Ectodermal cell (in vitro differentiated cells): ENCODE measurements at regions not wholly inside any gene's neighbourhood (a gene's known extent, or its start where the extent isn't known, plus 50 kb on each side); places are given as distances from the start of the nearest gene placed in this dataset.
"Not testable (repeated sequence)": the region's sequence is repeated elsewhere in the genome, so short reads cannot be mapped to it uniquely, and the experiment has no call there.

Experiments used
- H3K27ac ChIP-seq: 2 replicates; pipeline ENCODE4 v1.7.0; 2013; ENCODE audit warnings: mild to moderate bottlenecking, low read depth, low read length; ENCODE audit not compliant: insufficient read depth, poor library complexity, severe bottlenecking
- H3K27me3 ChIP-seq: 2 replicates; pipeline ENCODE4 v1.7.0; 2013; ENCODE audit warnings: mild to moderate bottlenecking, low read length; ENCODE audit not compliant: insufficient read depth, control insufficient read depth, poor library complexity, severe bottlenecking
- H3K36me3 ChIP-seq: one replicate; pipeline ENCODE4 v1.7.0; 2013; ENCODE audit warnings: low read length; ENCODE audit not compliant: control insufficient read depth, insufficient read depth
- H3K4me1 ChIP-seq: one replicate; pipeline ENCODE4 v1.7.0; 2013; ENCODE audit warnings: low read length; ENCODE audit not compliant: control insufficient read depth, insufficient read depth
- H3K4me3 ChIP-seq: 2 replicates; pipeline ENCODE4 v1.7.0; 2013; ENCODE audit warnings: low read depth, low read length, control low read depth; ENCODE audit not compliant: insufficient read depth
- H3K9me3 ChIP-seq: 2 replicates; pipeline ENCODE4 v1.7.0; 2013; ENCODE audit warnings: mild to moderate bottlenecking, low read length, moderate library complexity; ENCODE audit not compliant: control insufficient read depth
- WGBS, 2 experiments: methylation state at CpG; one replicate each; pipeline ENCODE4 v1.1.7; 2013; ENCODE audit warnings: missing lambda C conversion rate in 2 of 2; 5-methylcytosine and 5-hydroxymethylcytosine counted together

DNA sequence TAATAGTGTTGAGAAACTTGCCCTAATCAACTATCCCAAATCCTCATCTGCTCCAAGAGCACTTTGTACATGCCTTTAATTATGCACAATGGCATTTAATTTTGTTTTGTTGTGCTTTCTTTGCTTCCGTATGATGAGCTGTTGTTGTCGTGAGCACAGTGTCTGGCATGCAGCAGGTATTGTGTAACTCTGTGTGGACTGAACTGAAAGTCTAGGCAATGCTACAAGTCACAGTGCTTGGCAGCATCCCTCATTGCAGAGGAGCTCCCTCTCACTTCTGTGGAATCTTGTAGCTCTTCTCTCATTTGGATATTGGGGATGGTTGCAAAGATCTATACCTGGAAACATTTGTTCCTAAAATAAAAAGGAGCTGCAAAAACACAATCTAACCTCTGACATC lies 502.2 kb upstream of the CA10 start:
- no peaks in the 10 kb centered on the region for H3K36me3 ChIP-seq

DNA sequence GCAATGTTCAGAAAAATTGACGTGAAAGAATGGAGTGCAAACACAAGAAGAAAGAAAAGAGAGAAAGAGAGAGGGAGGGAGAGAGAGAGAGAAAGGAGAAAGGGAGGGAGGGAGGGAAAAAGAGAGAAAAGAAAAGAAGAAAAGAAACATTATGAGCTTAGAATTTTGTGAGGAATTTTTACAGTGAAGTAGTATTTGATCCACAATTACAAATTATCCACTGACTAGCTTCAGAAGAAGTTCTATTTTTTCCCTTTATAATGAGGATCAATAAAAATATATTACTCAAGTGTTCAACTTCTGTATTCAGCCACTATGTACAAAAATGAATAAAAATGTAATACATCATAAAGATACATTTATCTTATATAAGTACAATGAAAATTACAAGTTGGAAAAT lies 494.5 kb upstream of the CA10 start:
- H3K36me3 ChIP-seq = no peaks in the 10 kb centered on the region
- no peaks in the 10 kb centered on the region for H3K27me3 ChIP-seq
- H3K9me3 ChIP-seq = no peaks in the 10 kb centered on the region
- H3K4me1 ChIP-seq = no peaks in the 10 kb centered on the region
- H3K4me3 ChIP-seq = no peak overlapping the region
- WGBS, 2 experiments = 67 to 69% methylated on average over 1 of the region's 1 CpG
- H3K27ac ChIP-seq = no peak overlapping the region

More for the DNA sequence above, 502.2 kb upstream of the CA10 start:
- Histone ChIP-seq H3K4me1 (no peaks in the 10 kb centered on the region), H3K4me3 (no peak overlapping the region), H3K27me3 (no peaks in the 10 kb centered on the region), H3K27ac (no peak overlapping the region), H3K9me3 (no peaks in the 10 kb centered on the region)
- 92 to 96% methylated on average over 2 of the region's 2 CpGs for WGBS, 2 experiments

DNA sequence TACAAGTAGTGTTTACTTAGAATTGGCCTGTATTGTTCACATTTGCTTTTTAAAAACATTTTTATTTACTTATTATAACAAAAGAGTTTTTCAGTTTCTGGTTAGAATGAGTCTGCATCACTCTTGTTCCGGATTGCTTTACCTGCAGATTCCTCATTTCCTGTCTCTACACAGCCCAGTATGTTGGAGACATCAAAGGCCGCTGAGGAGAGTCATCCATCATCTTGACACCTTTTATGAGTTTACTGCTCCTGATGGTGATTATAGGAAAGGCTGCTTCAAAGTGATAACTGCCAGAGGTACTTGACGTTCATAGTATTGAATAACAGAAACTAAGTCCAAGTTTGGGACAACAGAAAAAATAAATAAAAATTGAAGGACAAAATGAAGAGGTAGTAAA lies 490.5 kb upstream of the CA10 start:
- Histone ChIP-seq H3K4me1 (no peaks in the 10 kb centered on the region), H3K27ac (no peak overlapping the region), H3K36me3 (no peaks in the 10 kb centered on the region), H3K27me3 (no peaks in the 10 kb centered on the region), H3K4me3 (no peak overlapping the region), H3K9me3 (no peaks in the 10 kb centered on the region)
- WGBS, 2 experiments = 73 to 77% methylated on average over 3 of the region's 3 CpGs

DNA sequence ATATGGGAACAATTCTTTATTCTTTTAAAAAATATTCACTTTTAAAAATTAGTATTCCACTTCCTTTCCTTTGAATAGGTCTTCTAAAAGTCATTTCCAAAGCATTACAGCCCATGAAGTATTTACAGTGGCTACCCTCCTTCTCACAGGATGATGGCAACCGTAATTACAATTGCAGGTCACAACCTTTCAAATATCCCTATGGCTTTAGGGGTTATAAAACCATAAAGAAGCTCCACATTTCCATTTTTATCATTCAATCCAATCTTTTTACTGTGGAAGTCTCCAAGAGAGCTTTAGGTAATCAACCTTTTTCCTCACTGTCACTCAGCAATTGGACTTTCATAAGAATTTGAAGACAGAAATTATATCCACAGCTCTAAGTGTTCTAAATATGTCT lies 488.9 kb upstream of the CA10 start:
- no peaks in the 10 kb centered on the region for H3K36me3 ChIP-seq
- H3K27ac ChIP-seq = no peak overlapping the region
- no peaks in the 10 kb centered on the region for H3K27me3 ChIP-seq
- no peaks in the 10 kb centered on the region for H3K9me3 ChIP-seq
- no peak overlapping the region for H3K4me3 ChIP-seq
- H3K4me1 ChIP-seq = no peaks in the 10 kb centered on the region
- 72 to 76% methylated on average over 1 of the region's 1 CpG for WGBS, 2 experiments

DNA sequence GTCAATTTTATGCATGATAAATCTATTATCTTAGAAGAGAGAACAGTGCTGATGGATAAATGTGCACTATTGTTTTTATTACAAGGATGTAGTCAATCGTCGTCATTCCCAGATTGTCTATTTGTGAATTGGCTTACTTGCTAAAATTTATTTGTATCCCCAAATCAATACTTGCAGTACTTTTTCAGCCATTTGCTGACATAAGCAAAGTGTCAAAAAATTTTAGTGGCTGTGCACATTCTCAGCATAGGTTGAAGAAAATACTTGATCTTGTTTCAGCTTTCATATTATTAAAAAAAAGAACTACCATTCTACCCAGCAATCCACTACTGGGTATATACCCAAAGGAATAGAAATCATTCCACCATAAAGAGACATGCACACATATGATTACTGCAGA lies 477.9 kb upstream of the CA10 start:
- H3K9me3 ChIP-seq = peaks cover 8% of the 10 kb centered on the region
- H3K27me3 ChIP-seq = no peaks in the 10 kb centered on the region
- H3K4me1 ChIP-seq = no peaks in the 10 kb centered on the region
- H3K4me3 ChIP-seq = no peak overlapping the region
- H3K27ac ChIP-seq = no peak overlapping the region
- H3K36me3 ChIP-seq = no peaks in the 10 kb centered on the region
- 83 to 92% methylated on average over 2 of the region's 2 CpGs for WGBS, 2 experiments

DNA sequence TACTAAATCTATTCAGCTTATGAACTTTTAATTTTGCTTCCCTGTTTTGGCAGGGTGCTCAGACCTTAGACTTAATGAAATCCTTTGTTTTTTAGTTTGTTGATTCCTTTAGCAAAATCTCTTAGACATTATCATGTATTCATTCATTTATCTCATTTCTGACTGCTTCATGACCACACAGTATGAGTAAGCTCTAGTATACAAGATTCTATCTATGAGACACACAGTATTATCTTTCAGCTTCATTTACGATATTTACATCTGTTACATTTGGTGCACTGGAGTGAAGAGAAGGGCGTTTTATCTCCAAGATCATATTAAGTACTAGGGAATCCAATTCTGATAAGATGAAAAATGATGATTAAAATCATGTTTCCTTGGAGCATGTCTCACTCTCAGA lies 448.1 kb upstream of the CA10 start:
- Histone ChIP-seq H3K27me3 (no peaks in the 10 kb centered on the region), H3K27ac (no peak overlapping the region), H3K36me3 (no peaks in the 10 kb centered on the region), H3K9me3 (peaks cover 2% of the 10 kb centered on the region), H3K4me1 (no peaks in the 10 kb centered on the region), H3K4me3 (no peak overlapping the region)
- WGBS, 2 experiments = 100% methylated on average over 1 of the region's 2 CpGs; no CpG with 5 or more reads in 1 of the 2 experiments

DNA sequence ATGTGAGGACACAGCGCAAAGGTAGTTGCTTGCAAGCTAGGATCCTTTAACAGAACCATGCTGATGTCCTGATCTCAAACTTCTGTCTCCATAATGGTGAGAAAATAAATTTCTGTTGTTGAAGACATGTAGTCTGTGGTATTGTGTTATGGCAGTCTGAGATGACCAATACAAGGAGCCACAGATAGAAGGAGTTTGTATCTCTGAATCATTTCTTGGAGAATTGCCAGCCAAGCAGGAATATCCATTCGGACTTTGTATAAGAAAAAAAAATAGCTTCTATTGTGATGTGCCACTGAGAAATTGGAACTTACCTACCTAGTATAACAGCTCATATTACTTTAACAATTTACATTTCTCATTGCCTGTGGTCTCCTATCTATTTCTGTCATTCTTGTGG lies 447.6 kb upstream of the CA10 start:
- Histone ChIP-seq H3K27ac (no peak overlapping the region), H3K4me3 (no peak overlapping the region), H3K9me3 (peaks cover 3% of the 10 kb centered on the region), H3K36me3 (no peaks in the 10 kb centered on the region), H3K4me1 (no peaks in the 10 kb centered on the region), H3K27me3 (no peaks in the 10 kb centered on the region)
- 67 to 83% methylated on average over 1 of the region's 2 CpGs for WGBS, 2 experiments

DNA sequence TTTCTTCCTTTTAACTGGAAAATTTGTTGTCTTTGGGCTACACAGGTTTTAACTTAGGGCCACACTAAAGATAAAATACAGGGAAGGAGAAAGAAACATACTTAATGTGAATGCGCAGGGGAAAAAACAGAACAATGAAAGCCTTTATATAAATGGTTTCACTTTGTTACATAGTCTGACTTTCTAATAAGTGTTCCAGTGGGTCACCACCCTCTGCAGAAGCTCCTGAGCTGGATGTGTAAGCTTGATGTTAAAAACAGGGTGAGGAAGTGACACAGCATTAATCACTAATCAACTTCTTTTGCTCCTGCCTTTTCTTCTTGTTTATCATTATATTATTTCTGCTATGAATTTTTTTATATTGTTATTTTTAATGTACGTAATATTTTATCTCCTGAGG lies 445.6 kb upstream of the CA10 start:
- WGBS, 2 experiments = 78 to 95% methylated on average over 1 of the region's 2 CpGs
- no peaks in the 10 kb centered on the region for H3K36me3 ChIP-seq
- peaks cover 6% of the 10 kb centered on the region for H3K9me3 ChIP-seq
- H3K4me1 ChIP-seq = no peaks in the 10 kb centered on the region
- no peaks in the 10 kb centered on the region for H3K27me3 ChIP-seq
- no peak overlapping the region for H3K27ac ChIP-seq
- no peak overlapping the region for H3K4me3 ChIP-seq

DNA sequence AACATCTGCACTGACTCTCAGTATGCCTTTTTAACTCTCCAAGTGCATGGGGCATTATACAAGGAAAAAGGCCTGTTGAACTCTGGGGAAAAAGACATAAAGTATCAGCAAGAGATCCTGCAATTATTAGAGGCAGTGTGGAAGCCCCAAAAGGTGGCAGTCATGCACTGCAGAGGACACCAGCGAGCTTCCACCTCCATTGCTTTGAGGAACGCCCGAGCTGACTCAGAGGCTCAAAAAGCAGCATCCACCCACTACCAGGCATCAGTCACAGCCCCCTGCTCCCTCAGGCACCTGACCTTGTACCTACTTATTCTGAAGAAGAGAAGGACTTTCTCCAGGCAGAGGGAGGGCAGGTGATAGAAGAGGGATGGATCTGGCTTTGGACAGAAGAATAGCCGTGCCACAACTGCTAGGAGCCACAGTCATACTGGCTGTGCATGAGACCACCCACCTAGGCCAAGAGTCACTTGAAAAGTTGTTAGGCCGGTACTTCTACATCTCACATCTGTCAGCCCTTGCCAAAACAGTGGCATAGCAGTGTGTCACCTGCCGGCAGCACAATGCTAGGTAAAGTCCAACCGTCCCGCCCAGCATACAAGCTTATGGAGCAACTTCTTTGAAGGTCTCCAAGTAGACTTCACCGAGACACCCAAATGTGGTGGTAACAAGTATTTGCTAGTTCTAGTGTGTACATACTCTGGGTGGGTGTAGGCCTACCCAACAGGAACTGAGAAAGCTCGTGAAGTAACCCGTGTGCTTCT lies 439.1 kb upstream of the CA10 start:
- H3K27ac ChIP-seq, H3K27me3 ChIP-seq, H3K4me3 ChIP-seq, H3K9me3 ChIP-seq, H3K36me3 ChIP-seq, H3K4me1 ChIP-seq: not testable (repeated sequence)
- WGBS, 2 experiments = 84 to 86% methylated on average over 11 of the region's 11 CpGs

DNA sequence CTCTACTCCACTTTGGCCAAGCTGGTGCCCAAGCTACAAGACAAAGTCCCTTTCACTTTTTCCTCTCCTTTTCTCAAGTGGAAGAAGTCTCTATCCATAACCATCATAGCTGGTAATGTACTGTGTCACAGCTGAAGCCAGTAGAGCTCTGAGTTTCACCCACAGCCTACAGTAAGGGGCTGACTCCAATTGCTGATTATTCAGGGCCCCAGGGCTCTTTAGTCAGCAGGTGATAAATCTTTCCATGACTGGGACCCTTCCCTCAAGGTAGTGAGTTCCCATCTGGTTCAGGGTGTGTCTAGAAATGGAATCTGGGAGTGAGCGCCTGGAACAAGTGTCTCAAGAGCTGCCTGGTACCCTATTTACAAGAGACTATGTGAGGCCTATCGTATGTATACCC lies 436.0 kb upstream of the CA10 start:
- H3K27ac ChIP-seq = no peak overlapping the region
- 79 to 97% methylated on average over 2 of the region's 2 CpGs for WGBS, 2 experiments
- no peaks in the 10 kb centered on the region for H3K27me3 ChIP-seq
- H3K4me1 ChIP-seq = no peaks in the 10 kb centered on the region
- no peak overlapping the region for H3K4me3 ChIP-seq
- no peaks in the 10 kb centered on the region for H3K36me3 ChIP-seq
- peaks cover 2% of the 10 kb centered on the region for H3K9me3 ChIP-seq

DNA sequence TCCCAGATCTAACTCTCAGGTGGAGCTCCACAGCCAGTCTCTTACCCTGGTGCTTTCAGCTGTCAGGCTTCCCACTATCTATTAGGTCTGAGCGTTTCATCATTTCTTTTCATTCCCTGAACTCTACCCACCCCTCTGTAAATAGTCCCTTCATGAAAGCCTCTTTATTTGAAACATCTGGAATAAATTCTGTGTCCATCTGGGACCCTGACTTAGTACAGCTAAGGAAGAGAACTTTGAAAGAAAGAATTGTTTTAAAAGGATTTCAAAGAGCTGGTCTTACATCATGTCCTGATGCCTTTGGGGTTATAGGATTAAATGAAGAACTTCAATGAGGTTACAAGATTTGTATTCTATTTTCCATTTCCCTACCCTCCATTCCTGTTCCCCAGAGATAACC lies 388.5 kb upstream of the CA10 start:
- H3K4me1 ChIP-seq = no peaks in the 10 kb centered on the region
- H3K27me3 ChIP-seq = no peaks in the 10 kb centered on the region
- H3K4me3 ChIP-seq = no peak overlapping the region
- 60 to 73% methylated on average over 1 of the region's 1 CpG for WGBS, 2 experiments
- no peaks in the 10 kb centered on the region for H3K9me3 ChIP-seq
- no peaks in the 10 kb centered on the region for H3K36me3 ChIP-seq
- H3K27ac ChIP-seq = no peak overlapping the region
